ENCODE measurements at regions not wholly inside any gene's neighbourhood (a gene's known extent, or its start where the extent isn't known, plus 50 kb on each side); places are given as distances from the start of the nearest gene placed in this dataset.

DNA sequence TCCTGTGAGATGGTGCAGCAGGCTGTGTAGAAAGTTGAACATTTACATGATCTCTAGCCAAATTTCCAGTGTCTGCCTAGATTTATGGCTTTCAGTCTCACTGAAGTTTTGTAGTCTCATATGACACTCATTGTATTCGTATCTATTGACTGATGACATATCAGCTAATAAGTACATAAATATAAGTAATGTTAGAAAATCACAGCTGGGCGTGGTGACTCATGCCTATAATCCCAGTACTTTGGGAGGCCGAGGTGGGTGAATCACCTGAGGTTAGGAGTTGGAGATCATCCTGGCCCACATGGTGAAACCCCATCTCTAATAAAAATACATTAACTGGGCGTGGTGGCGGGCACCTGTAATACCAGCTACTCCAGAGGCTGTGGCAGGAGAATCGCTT is 54.7 kb upstream of the HTR2A start:
- Histone ChIP-seq H3K79me1 (ENCODE audit: insufficient read depth, low read depth, low read length, poor library complexity, severe bottlenecking) (no peaks in the 10 kb centered on the region), H2AK5ac (ENCODE audit: insufficient read length, low read length) (no peak overlapping the region), H4K91ac (ENCODE audit: insufficient read length, low read depth, low read length) (no peak overlapping the region), H2BK15ac (ENCODE audit: low read depth, low read length) (no peak overlapping the region), H3K9ac (ENCODE audit: extremely low read depth, insufficient read length, low read length) (no peak overlapping the region), H4K8ac (replicated peaks; ENCODE audit: insufficient read length, low read depth, low read length) (no peak overlapping the region), H3K56ac (ENCODE audit: insufficient read length, low read depth, low read length) (no peak overlapping the region), H2AFZ (ENCODE audit: low read length) (no peak overlapping the region), H3K23me2 (ENCODE audit: insufficient read length, low read depth, low read length, poor library complexity, severe bottlenecking) (no peaks in the 10 kb centered on the region), H2BK120ac (ENCODE audit: low read depth, low read length, poor library complexity, severe bottlenecking) (no peak overlapping the region), H2BK12ac (ENCODE audit: insufficient read length, low read depth, low read length) (no peak overlapping the region), H4K5ac (ENCODE audit: insufficient read length, low read depth, low read length) (no peak overlapping the region), H3K4me1 (ENCODE audit: insufficient read depth, low read length) (no peaks in the 10 kb centered on the region; the same call in 1 of the 2 replicates), H3K23ac (ENCODE audit: insufficient read length, low read depth, low read length) (no peak overlapping the region), H3K79me2 (ENCODE audit: insufficient read depth, low read length) (no peaks in the 10 kb centered on the region), H3K18ac (ENCODE audit: insufficient read length, low read depth, low read length) (no peak overlapping the region), H3T11ph (ENCODE audit: low read length) (no peak overlapping the region), H4K20me1 (ENCODE audit: control insufficient read depth, insufficient read depth, insufficient read length) (no peaks in the 10 kb centered on the region), H2BK20ac (ENCODE audit: low read depth, low read length, poor library complexity, severe bottlenecking) (no peak overlapping the region), H3K14ac (ENCODE audit: insufficient read depth, low read length) (no peak overlapping the region), H3K9me3 (ENCODE audit: control insufficient read depth, low read depth, low read length) (no peaks in the 10 kb centered on the region), H2BK5ac (ENCODE audit: insufficient read length, low read length) (no peak overlapping the region), H3K27ac (ENCODE audit: insufficient read length, low read depth, low read length) (no peak overlapping the region), H3K27me3 (ENCODE audit: insufficient read depth, low read length) (no peaks in the 10 kb centered on the region), H3K4me2 (ENCODE audit: insufficient read depth, insufficient read length, low read length) (no peak overlapping the region), H3K4ac (ENCODE audit: low read depth, low read length) (no peak overlapping the region)
- H3K27me3 Mint-ChIP-seq (ENCODE audit: low read depth) = no peaks in the 10 kb centered on the region
- H3K9me3 Mint-ChIP-seq = peaks cover 2 to 7% of the 10 kb centered on the region in 2 experiments; a peak in 3 of 5 replicates
- H3K27ac Mint-ChIP-seq = no peak overlapping the region
- H3K36me3 Mint-ChIP-seq (ENCODE audit: insufficient read depth in 1 of 3, low read depth in 3 of 3) = peaks cover 3 to 15% (median 9%) of the 10 kb centered on the region in 3 experiments; a peak in 6 of 7 replicates
- no CpG with 5 or more reads among the region's 6 CpGs for WGBS (ENCODE audit: extremely low coverage, insufficient read length, low lambda C conversion rate)
- no peak for DNase-seq
- no peak overlapping the region for H3K4me3 Mint-ChIP-seq
- H3K4me1 Mint-ChIP-seq = peaks cover 23 to 26% of the 10 kb centered on the region in 2 experiments
- TF ChIP-seq, protein P1, sequence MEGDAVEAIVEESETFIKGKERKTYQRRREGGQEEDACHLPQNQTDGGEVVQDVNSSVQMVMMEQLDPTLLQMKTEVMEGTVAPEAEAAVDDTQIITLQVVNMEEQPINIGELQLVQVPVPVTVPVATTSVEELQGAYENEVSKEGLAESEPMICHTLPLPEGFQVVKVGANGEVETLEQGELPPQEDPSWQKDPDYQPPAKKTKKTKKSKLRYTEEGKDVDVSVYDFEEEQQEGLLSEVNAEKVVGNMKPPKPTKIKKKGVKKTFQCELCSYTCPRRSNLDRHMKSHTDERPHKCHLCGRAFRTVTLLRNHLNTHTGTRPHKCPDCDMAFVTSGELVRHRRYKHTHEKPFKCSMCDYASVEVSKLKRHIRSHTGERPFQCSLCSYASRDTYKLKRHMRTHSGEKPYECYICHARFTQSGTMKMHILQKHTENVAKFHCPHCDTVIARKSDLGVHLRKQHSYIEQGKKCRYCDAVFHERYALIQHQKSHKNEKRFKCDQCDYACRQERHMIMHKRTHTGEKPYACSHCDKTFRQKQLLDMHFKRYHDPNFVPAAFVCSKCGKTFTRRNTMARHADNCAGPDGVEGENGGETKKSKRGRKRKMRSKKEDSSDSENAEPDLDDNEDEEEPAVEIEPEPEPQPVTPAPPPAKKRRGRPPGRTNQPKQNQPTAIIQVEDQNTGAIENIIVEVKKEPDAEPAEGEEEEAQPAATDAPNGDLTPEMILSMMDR (conservative IDR thresholded peaks at IDR 0.05) = no peak

All from H9 (cell line).